Psoas muscle (tissue), 7 donors: ENCODE measurements at regions not wholly inside any gene's neighbourhood (a gene's known extent, or its start where the extent isn't known, plus 50 kb on each side); places are given as distances from the start of the nearest gene placed in this dataset.
"Not testable (repeated sequence)": the region's sequence is repeated elsewhere in the genome, so short reads cannot be mapped to it uniquely, and the experiment has no call there.

Experiments
- ATAC-seq, 4 donors: fragments of 200-7000 bp; cut with Tn5 transposase; one replicate each; pipeline ENCODE4 v1.9.1; 2020; ENCODE audit warnings: moderate library complexity in 3 of 4, mild to moderate bottlenecking in 2 of 4
- DNase-seq, 2 donors: peaks; one replicate each; pipeline ENCODE4 v3.0.0-alpha.2; 2020
- H3K27ac ChIP-seq: fragments of 200-600 bp; one replicate; pipeline ENCODE4 v1.8.0; 2022
- H3K27me3 ChIP-seq, 3 donors: fragments of 200-600 bp in 1 of 3; one replicate each; pipeline versions ENCODE4 v1.6.1 to v1.8.0; 2013 to 2022; ENCODE audit warnings: low read length in 2 of 3, mild to moderate bottlenecking in 2 of 3, moderate library complexity in 1 of 3; ENCODE audit not compliant: insufficient read depth in 3 of 3
- H3K36me3 ChIP-seq, 2 donors: fragments of 200-600 bp in 1 of 2; one replicate each; pipeline versions ENCODE4 v1.6.1 to v1.8.0; 2013 to 2022; ENCODE audit warnings: low read depth in 1 of 2, mild to moderate bottlenecking in 1 of 2, moderate library complexity in 1 of 2; ENCODE audit not compliant: insufficient read depth in 1 of 2
- H3K4me1 ChIP-seq: fragments of 200-600 bp; one replicate; pipeline ENCODE4 v1.8.0; 2022
- H3K4me3 ChIP-seq: fragments of 200-600 bp; one replicate; pipeline ENCODE4 v1.8.0; 2022; ENCODE audit warnings: mild to moderate bottlenecking
- H3K9me3 ChIP-seq: fragments of 200-600 bp; one replicate; pipeline ENCODE4 v1.8.0; 2022
- CTCF ChIP-seq: fragments of 200-600 bp; IDR thresholded peaks from one replicate; pipeline ENCODE4 v1.8.0; 2022; ENCODE audit warnings: antibody characterized with exemption
- WGBS, 3 donors: extraction: QIAGEN DNeasy Blood & Tissue Kit; methylation state at CpG; one replicate each; pipeline versions ENCODE4 v1.1.6 to v1.1.7; 2013; 5-methylcytosine and 5-hydroxymethylcytosine counted together
- intact Hi-C, 2 donors: fragments of 100-400 bp; cut with DNase I; formaldehyde crosslinking; loops; one replicate each; pipeline versions ENCODE4 v1.11.0 to v1.14.2; 2022
- donor health status: healthy with polysubstance abuse.
- donor health status: DM: no; HTN: no; CAD: no; lungs with moderate emphysema.
- donor health status: Bipolar disorder and iron deficiency.
- donor health status: healthy.
- donor health status: DM: yes; HTN: yes; CAD: no.
- donor health status: DM: no; HTN: no; CAD: no.
- donor health status: DM: yes; HTN: yes; CAD: no.

DNA sequence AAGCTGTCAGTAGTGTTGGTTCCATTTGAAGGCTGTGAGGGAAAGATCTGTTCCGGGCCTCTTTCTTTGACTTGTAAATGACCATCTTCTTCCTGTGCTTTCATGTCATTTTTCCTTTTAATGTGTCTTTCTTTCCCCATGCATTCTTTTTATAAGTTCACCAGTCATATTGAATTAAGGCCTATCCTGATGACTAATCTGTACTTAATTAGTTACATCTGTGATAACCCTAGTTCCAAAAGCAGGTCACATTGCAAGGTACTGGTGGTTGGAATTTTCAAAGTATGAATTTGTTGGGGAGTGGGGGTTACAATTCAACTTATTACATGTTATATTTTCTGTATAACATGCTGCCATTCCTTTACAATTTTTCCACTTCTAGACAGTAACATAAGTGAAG is 1642.1 kb upstream of the FLRT2 start:
- TF ChIP-seq CTCF, result no peak
- Histone ChIP-seq H3K27me3 (no peaks in the 10 kb centered on the region), H3K4me1 (no peaks in the 10 kb centered on the region), H3K4me3 (no peak overlapping the region), H3K36me3 (no peaks in the 10 kb centered on the region), H3K27ac (no peak overlapping the region), H3K9me3 (no peaks in the 10 kb centered on the region)
- DNase-seq (no peak), ATAC-seq (no peak)
- intact Hi-C loops, result no loop called here
- WGBS, 3 donors, result 89 to 95% (median 90%) methylated on average over 1 of the region's 1 CpG

DNA sequence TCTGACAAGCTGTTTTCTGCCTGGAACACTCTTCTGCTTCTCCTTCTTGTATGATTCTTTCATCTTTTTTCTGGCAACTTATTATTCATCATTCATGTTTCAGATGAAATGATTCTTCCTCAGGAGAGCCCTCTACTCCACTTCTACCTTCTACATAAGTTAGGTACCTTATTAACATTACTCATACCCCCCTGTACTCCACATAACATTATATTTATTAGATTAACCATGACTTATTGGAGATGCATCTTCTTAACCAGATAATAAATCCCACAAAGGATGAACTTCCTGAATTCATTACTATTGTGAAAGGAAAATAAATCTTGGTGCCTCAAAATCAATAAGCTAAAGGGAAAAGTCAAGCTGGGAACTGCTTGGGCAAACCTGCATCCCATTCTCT is 1636.5 kb upstream of the FLRT2 start:
- ATAC-seq (no peak), DNase-seq (no peak)
- Histone ChIP-seq H3K27ac (no peak overlapping the region), H3K4me3 (no peak overlapping the region), H3K4me1 (no peaks in the 10 kb centered on the region), H3K9me3 (no peaks in the 10 kb centered on the region), H3K27me3 (no peaks in the 10 kb centered on the region), H3K36me3 (no peaks in the 10 kb centered on the region)
- no peak for TF ChIP-seq CTCF
- intact Hi-C loops, result no loop called here

DNA sequence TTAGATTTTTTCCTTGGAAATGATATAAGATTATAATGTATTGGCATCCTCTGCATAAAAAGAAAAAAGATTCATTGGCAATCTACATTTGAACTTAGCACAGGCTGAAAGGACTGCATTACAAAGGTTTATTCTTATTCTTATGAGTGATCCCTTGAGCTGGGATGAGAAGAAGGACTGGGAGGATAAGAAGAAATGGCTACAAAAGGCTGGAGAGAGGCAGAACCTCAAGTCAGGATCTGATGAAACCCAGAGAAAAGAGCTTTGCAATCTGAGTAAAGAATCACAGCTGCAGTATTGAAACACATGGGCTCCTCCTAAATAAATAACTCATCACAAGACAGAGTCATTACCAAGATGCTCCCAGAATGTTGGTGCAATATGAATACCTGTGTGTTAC is 1635.4 kb upstream of the FLRT2 start:
- Histone ChIP-seq H3K27ac (no peak overlapping the region), H3K9me3 (no peaks in the 10 kb centered on the region), H3K27me3 (no peaks in the 10 kb centered on the region), H3K4me1 (no peaks in the 10 kb centered on the region), H3K4me3 (no peak overlapping the region), H3K36me3 (no peaks in the 10 kb centered on the region)
- ATAC-seq (no peak), DNase-seq (no peak)
- intact Hi-C loops, result no loop called here
- no peak for TF ChIP-seq CTCF

- H3K36me3 ChIP-seq, H3K27ac ChIP-seq, H3K4me3 ChIP-seq, H3K9me3 ChIP-seq, H3K4me1 ChIP-seq, ATAC-seq, intact Hi-C loops, H3K27me3 ChIP-seq, DNase-seq: not testable (repeated sequence)
- 53 to 76% (median 64%) methylated on average over 2 of the region's 2 CpGs for WGBS, 3 donors
Measured at GRCh38 chr14:83898558-83898957, 1631.4 kb upstream of the FLRT2 start.

- WGBS, 3 donors, result 88 to 93% (median 89%) methylated on average over 3 of the region's 3 CpGs
Measured at GRCh38 chr14:83899706-83900105, 1630.2 kb upstream of the FLRT2 start.

More at GRCh38 chr14:83899706-83900105, 1630.2 kb upstream of the FLRT2 start:
- H3K27ac ChIP-seq, result no peak overlapping the region
- no peaks in the 10 kb centered on the region for H3K36me3 ChIP-seq
- DNase-seq, result no peak
- H3K4me1 ChIP-seq, result no peaks in the 10 kb centered on the region
- no peak for TF ChIP-seq CTCF
- intact Hi-C loops, result no loop called here
- no peak for ATAC-seq
- H3K9me3 ChIP-seq, result no peaks in the 10 kb centered on the region
- H3K27me3 ChIP-seq, result no peaks in the 10 kb centered on the region
- no peak overlapping the region for H3K4me3 ChIP-seq
